HUES6 (cell line): ENCODE measurements at regions not wholly inside any gene's neighbourhood (a gene's known extent, or its start where the extent isn't known, plus 50 kb on each side); places are given as distances from the start of the nearest gene placed in this dataset.

Source experiments
- H3K27ac ChIP-seq: 2 replicates; pipeline ENCODE4 v1.7.0; 2013; ENCODE audit warnings: low read depth, mild to moderate bottlenecking, low read length, inconsistent platforms
- H3K27me3 ChIP-seq: 2 replicates; pipeline ENCODE4 v1.6.1; 2013; ENCODE audit warnings: low read length; ENCODE audit not compliant: control insufficient read depth, insufficient read depth
- H3K36me3 ChIP-seq: 2 replicates; pipeline ENCODE4 v1.6.1; 2013; ENCODE audit warnings: low read length; ENCODE audit not compliant: control insufficient read depth, insufficient read depth
- H3K4me1 ChIP-seq: 2 replicates; pipeline ENCODE4 v1.6.1; 2013; ENCODE audit warnings: low read length; ENCODE audit not compliant: control insufficient read depth, insufficient read depth
- H3K4me3 ChIP-seq: 2 replicates; pipeline ENCODE4 v1.5.1; 2013; ENCODE audit warnings: low read depth, low read length
- H3K9ac ChIP-seq: one replicate; pipeline ENCODE4 v1.6.1; 2013; ENCODE audit warnings: mild to moderate bottlenecking, low read length
- H3K9me3 ChIP-seq: 2 replicates; pipeline ENCODE4 v1.6.1; 2013; ENCODE audit warnings: low read depth, low read length; ENCODE audit not compliant: control insufficient read depth, insufficient read depth

DNA sequence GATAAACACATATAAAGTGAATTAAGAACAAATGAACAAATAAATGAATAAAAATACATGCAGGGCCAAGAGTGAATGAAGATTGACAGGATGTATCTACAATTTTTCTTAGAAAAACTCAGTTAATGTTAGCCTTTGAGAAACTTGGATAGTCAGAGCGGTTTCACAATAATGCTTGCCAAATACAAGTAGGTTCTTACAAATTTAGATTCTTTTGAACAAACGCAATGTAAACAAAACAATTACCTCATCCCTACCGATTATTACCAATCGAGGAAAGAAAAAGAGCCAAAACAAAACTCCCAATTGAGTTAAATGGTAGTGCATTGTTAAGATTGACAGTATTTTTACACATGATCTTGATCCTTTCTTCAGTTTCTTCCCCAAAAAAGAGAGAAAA lies 176.9 kb upstream of the DEPDC1 start:
- H3K4me1 ChIP-seq: no peaks in the 10 kb centered on the region
- H3K9me3 ChIP-seq: no peaks in the 10 kb centered on the region
- no peak overlapping the region for H3K4me3 ChIP-seq

DNA sequence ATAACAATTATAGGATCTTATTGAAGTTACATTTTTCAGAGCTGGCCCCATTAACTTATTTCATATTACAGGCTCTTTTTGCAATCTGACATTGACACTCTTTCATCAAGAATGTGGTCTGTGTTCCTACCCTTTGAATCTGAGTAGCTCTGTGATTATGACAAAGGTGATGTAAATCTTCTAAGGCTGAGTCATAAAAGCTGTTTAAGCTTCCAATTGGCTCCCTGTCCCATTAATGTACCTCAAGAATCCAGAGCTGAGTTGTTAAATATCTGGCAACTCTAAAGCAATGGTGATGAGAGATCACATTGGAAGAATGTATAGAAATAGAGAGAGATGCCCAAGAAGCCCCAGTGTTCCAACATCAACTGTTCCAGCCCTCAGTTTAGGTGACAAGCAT lies 178.5 kb upstream of the DEPDC1 start:
- no peaks in the 10 kb centered on the region for H3K36me3 ChIP-seq
- no peak overlapping the region for H3K27ac ChIP-seq
- H3K9me3 ChIP-seq: no peaks in the 10 kb centered on the region
- H3K27me3 ChIP-seq: no peaks in the 10 kb centered on the region
- no peak overlapping the region for H3K9ac ChIP-seq
- no peaks in the 10 kb centered on the region for H3K4me1 ChIP-seq
- no peak overlapping the region for H3K4me3 ChIP-seq

More for the DNA sequence above, 176.9 kb upstream of the DEPDC1 start:
- H3K27me3 ChIP-seq: no peaks in the 10 kb centered on the region
- no peaks in the 10 kb centered on the region for H3K36me3 ChIP-seq
- no peak overlapping the region for H3K9ac ChIP-seq
- no peak overlapping the region for H3K27ac ChIP-seq

DNA sequence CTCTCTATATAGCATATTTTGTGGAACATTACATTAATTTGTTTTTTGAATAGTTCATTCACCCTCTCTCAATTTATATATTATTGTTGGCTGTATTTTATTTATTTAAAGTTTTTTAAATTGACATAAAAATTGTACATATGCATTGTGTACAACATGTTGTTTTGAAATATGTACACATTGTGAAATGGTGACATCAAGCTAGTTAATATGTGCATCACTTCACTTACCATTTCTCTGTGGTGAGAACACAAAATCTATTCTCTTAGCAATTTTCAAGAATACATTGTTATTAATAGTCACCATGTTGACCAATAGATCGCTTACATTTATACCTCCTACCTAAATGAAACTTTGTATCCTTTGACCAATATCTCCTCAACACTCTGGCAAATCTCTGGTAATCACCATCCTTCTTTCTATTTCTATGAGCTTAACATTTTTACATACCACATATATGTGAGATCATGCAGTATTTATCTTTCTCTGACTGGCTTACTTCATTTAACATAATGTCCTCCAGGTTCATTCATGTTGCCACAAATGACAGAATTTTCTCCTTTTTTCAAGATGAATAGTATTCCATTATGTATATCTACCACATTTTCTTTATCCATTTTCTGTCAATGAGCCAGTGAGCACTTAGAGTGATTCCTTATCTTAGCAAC lies 180.9 kb upstream of the DEPDC1 start:
- Histone ChIP-seq H3K36me3 (no peaks in the 10 kb centered on the region), H3K4me1 (no peaks in the 10 kb centered on the region), H3K9me3 (no peaks in the 10 kb centered on the region), H3K27ac (no peak overlapping the region), H3K27me3 (no peaks in the 10 kb centered on the region), H3K9ac (no peak overlapping the region), H3K4me3 (no peak overlapping the region)

DNA sequence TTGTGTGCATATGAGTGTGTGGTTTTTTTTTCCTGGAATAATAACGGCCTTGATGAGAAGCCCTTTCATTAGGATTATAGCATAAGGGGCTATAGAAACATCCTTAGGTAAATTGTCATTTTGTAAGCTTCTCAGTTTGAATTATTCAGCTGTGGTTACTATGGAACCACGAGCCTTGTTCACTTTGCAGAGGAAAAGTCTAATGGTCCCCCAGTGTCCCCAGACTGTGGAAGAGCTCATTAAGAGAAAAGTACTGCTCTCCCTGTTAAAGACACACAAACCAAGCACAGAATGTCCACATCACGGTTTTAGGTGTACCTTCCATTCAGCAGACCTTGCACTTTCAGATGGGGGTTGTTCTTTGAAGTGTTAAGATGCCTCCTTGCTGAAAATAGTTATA lies 199.3 kb upstream of the DEPDC1 start:
- no peaks in the 10 kb centered on the region for H3K36me3 ChIP-seq
- H3K9me3 ChIP-seq: no peaks in the 10 kb centered on the region
- H3K4me3 ChIP-seq: no peak overlapping the region
- no peaks in the 10 kb centered on the region for H3K27me3 ChIP-seq
- H3K27ac ChIP-seq: no peak overlapping the region
- no peak overlapping the region for H3K9ac ChIP-seq
- no peaks in the 10 kb centered on the region for H3K4me1 ChIP-seq

DNA sequence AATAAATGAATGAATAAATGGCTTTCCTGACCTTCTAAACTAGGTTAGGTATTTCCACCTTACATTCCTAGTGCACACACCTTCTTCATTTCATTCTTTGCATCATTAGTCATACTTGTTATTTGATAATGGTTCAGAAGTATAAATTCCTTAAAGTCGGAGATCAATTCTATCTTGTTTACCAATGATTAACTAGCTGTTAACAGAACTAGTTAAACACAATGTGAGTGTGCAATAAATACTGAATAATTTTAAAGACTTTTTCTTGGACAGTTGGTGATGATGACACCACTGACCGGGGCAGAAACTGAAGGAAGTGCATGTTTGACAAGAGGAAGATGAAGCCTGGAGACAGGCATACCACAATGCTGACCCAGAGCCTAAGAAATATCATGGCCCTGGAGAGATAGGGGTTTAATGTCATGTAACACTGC lies 207.1 kb upstream of the DEPDC1 start:
- no peak overlapping the region for H3K4me3 ChIP-seq
- no peaks in the 10 kb centered on the region for H3K27me3 ChIP-seq
- H3K36me3 ChIP-seq: no peaks in the 10 kb centered on the region
- no peak overlapping the region for H3K27ac ChIP-seq
- no peaks in the 10 kb centered on the region for H3K4me1 ChIP-seq
- peaks cover 4% of the 10 kb centered on the region; the same call in 1 of the 2 replicates for H3K9me3 ChIP-seq
- no peak overlapping the region for H3K9ac ChIP-seq

DNA sequence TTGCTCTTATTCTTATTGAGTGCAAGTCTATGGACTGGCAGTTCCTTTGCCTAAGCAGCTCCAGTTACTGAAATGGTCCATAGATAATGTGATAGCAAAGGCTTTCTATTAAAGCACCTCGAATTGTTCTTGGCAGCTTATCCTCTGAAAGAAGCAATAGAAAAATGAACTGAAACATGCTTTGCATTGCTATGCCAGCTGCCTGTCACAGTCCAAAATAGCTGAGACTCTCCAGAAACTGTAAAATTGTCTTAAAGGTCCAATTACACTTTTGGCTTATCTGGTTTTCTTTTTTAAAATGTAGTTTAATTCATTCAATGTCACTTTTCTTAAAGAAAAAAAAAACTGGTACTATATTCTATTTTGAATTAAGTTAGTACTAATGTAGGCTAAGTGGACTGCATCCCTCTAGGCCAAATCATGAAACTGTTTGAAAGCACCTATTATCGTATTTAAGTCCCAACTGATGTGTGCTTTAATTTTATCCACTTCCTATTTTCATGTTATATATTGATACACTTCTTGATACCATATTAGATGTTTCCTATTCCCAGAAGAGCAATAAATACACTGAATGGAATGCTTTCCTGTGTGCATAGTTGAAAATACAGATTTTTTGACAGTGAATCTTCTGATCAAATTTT lies 208.0 kb upstream of the DEPDC1 start:
- Histone ChIP-seq H3K9me3 (peaks cover 9% of the 10 kb centered on the region; the same call in 1 of the 2 replicates), H3K9ac (no peak overlapping the region), H3K4me1 (no peaks in the 10 kb centered on the region), H3K27me3 (no peaks in the 10 kb centered on the region), H3K27ac (no peak overlapping the region), H3K4me3 (no peak overlapping the region), H3K36me3 (no peaks in the 10 kb centered on the region)

DNA sequence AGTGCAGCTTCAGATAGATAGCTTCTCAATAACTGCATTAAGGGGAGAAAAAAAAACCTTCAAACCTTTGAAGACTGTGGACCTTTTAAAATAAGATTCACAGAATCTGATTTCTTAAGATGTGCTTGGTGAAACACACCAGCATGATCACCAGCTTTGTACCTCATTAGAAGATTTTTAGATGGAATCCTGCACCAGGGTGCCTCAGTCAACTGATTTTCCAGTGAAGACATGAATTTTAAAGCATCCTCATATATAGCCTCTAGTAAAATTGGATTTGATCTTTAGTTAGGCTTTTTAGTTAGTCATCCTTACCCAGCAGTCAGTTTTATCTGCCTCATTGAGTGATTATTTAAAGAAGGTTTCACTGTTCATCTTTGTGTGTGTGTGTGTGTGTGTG lies 208.6 kb upstream of the DEPDC1 start:
- no peaks in the 10 kb centered on the region for H3K4me1 ChIP-seq

DNA sequence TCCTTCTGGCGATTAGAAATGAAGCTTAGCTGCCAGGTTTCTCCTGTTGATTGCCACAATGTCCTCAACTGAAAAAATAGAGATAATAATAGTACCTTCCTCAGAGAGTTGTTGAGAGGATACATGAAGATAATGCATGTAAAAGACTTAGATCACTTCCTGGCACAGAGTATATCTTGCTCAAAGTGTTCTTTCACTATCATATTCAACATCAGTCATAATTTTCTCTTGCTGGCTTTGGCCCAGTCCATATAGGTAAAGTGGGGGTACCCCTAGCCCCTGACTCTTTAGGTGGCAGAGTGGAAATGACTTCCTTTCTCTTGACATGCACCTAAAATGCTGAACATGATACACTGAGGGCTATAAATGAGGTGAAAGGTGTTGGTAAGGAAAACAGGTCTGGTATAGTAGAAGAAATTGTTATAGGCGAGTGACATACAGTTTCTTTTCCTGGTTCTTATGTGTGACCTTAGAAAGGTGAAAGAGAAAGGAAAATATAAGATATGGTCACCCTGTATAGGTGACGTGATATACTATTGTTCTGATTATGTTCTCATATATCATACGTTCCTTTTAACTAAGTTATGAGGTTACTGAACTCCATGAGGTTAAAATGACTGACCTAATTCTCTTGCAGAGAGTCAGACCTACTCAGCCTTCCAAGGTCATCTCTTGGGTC lies 209.9 kb upstream of the DEPDC1 start:
- H3K9me3 ChIP-seq: peaks cover 20% of the 10 kb centered on the region

More for the DNA sequence above, 208.6 kb upstream of the DEPDC1 start:
- Histone ChIP-seq H3K9me3 (peaks cover 14% of the 10 kb centered on the region; the same call in 1 of the 2 replicates), H3K9ac (no peak overlapping the region), H3K27ac (no peak overlapping the region), H3K36me3 (no peaks in the 10 kb centered on the region), H3K27me3 (no peaks in the 10 kb centered on the region), H3K4me3 (no peak overlapping the region)

DNA sequence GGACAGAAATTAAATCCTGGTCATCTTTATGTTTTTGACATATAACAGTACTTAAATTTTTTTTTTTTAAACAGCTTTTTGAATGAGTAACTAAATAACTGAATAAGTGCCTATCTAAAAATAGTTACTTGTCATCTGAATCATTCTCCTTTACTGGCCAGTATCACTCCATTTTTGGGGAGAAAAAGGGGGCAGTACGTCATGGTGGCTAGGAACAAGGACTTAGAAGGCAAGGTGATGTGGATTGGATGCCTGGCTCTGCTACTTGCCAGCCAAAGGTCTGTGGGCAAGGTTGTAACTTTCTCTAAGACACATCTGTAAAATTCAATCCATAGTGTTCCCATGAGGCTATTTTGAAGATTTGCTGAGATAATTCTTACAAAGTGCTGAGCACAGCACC lies 220.4 kb upstream of the DEPDC1 start:
- no peak overlapping the region for H3K27ac ChIP-seq
- no peaks in the 10 kb centered on the region for H3K4me1 ChIP-seq
- H3K9me3 ChIP-seq: no peaks in the 10 kb centered on the region
- H3K9ac ChIP-seq: no peak overlapping the region
- no peaks in the 10 kb centered on the region for H3K27me3 ChIP-seq
- H3K36me3 ChIP-seq: no peaks in the 10 kb centered on the region
- no peak overlapping the region for H3K4me3 ChIP-seq

More for the DNA sequence above, 209.9 kb upstream of the DEPDC1 start:
- H3K27me3 ChIP-seq: no peaks in the 10 kb centered on the region
- H3K27ac ChIP-seq: no peak overlapping the region
- H3K4me3 ChIP-seq: no peak overlapping the region
- no peaks in the 10 kb centered on the region for H3K36me3 ChIP-seq
- H3K4me1 ChIP-seq: no peaks in the 10 kb centered on the region
- no peak overlapping the region for H3K9ac ChIP-seq

DNA sequence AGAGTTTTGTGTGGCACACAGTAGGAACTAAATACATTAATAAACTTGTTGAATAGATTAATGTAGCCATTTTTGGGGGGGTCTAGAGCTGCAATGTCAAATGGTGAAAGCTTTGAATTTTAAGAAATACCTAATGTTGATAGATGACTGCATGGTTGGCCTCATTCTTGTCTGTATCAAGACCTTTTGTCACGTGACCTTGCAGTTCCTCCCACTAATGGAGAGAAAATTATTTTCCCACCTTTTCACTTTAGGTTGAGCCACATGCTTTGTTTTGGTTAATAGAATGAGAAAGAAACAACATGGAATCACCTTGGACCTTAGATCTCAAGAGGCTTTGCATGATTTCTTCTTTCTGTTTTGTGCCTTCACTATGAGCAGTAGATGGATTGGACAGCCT lies 223.6 kb upstream of the DEPDC1 start:
- H3K27me3 ChIP-seq: no peaks in the 10 kb centered on the region
- no peaks in the 10 kb centered on the region for H3K4me1 ChIP-seq
- no peaks in the 10 kb centered on the region for H3K36me3 ChIP-seq
- no peak overlapping the region for H3K4me3 ChIP-seq
- H3K9ac ChIP-seq: no peak overlapping the region
- no peak overlapping the region for H3K27ac ChIP-seq
- no peaks in the 10 kb centered on the region for H3K9me3 ChIP-seq

DNA sequence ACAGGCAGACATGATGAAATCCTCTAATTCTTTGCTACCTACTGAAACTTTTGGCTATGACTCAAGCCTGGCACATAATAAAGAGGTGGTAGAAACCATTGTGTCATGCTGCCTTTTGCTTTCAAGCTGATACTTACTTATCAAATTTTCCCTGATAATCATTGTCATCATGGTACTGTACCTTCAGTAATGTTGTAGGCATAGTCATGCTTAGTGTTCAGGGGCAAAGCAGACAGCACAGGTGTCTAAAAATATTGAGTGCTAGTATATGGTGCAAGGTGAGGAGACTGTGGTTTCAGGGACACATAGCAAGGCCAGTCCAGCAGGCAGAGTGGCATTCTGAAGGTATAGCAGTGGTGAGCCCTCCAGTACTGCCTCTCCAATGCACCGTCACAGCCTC lies 226.9 kb upstream of the DEPDC1 start:
- Histone ChIP-seq H3K27ac (no peak overlapping the region), H3K27me3 (no peaks in the 10 kb centered on the region), H3K9ac (no peak overlapping the region), H3K36me3 (no peaks in the 10 kb centered on the region), H3K9me3 (no peaks in the 10 kb centered on the region), H3K4me1 (no peaks in the 10 kb centered on the region), H3K4me3 (no peak overlapping the region)
